ENCODE measurements at regions not wholly inside any gene's neighbourhood (a gene's known extent, or its start where the extent isn't known, plus 50 kb on each side); places are given as distances from the start of the nearest gene placed in this dataset.

GRCh38 chr1:21357161-21357560 is 66.9 kb upstream of the ECE1 start:
- no peak for TF ChIP-seq CTCF (conservative IDR thresholded peaks at IDR 0.05)
- H3K27ac ChIP-seq: no peak overlapping the region

DNA sequence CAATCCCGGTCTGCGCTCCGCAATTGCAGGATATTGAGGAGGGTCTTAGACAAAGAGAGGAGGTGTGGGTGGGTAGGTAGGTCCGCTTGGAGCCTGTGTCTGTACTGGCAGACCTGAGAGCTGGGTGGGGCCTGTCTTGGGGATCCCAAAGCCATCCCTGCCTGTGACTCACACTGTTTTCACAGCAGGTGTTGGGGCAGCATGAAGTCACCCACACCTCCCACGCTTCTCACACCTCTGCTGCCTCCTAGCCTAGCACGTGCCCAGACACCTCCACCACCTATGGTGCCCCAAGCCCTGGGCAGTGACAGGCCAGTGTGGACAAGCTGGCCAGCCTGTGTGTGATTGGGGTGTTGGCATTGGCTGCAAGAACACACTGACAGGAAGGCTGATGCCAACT is 65.7 kb upstream of the ECE1 start:
- H3K27ac ChIP-seq: no peak overlapping the region
- no peak for TF ChIP-seq CTCF (conservative IDR thresholded peaks at IDR 0.05)

DNA sequence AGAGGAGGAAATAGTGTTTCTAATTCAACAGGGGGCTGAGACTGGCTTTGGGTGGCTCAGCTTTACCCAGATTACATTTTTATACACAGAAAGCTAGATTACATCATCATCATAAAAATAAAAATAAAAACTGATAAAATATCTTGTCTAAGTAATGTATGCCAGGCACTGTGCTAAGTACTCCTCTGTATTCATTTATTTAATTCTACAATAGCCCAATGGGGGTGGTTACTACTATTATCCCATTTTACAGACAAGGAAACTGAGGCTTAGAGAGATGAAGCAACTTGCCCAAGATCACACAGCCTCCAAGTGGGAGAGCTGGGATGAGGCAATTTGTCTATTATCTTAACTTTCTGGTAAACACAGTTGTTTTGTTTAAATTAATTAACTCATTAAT is 62.3 kb upstream of the ECE1 start:
- H3K27ac ChIP-seq: no peak overlapping the region
- no peak for TF ChIP-seq CTCF (conservative IDR thresholded peaks at IDR 0.05)

DNA sequence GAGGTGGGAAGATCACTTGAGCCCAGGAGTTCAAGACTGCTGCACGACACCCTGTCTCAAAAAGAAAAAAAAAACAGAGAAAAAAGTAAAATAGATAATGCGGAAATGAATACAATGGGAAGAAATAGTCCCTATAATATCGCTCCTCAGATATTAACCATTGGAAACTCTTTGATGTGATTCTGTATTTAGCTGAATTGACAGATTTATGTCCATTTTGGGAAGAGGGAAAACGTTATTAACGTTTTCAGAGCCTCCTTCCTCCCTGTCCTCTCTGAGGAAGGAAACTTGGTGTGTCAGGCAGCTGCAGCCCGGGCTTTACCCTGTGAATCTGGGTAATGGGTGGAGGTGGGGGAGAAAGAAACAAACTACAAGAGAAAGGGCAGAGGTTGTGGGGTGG is 61.6 kb upstream of the ECE1 start:
- H3K27ac ChIP-seq: no peak overlapping the region
- no peak for TF ChIP-seq CTCF (conservative IDR thresholded peaks at IDR 0.05)

DNA sequence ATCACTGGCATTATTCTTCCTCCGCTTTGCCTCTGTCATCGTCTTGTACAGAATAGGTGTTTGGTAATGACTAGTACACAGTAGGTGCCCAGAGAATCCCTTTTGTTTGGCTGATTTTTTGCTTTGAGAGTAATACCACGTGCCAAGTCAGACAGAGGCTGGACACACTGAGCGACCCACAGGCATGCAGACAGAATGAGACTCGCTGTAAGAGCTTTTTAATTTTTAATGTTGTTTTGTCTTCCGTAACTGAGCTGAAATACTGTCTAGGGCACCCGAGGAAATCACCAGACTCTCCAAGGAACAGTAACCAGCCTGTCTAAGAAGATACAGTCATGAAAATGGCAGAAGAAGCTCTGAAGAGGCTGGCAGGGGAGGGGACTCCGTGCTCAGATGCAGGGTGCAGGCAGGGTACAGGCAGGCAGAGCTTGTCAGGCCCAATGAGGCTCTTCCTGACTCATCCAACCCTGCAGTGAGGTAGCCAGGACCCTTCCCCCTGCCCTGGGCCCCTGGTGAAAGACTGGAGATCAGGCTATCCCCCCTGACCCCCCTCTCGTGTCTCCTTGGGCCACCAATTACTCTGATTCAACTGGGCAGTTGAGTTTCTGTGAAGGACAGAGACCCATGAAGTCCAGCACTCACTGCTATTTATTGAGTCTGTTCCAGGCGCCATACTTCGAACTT is 60.1 kb upstream of the ECE1 start:
- no peak overlapping the region for H3K27ac ChIP-seq
- TF ChIP-seq CTCF (conservative IDR thresholded peaks at IDR 0.05): no peak

DNA sequence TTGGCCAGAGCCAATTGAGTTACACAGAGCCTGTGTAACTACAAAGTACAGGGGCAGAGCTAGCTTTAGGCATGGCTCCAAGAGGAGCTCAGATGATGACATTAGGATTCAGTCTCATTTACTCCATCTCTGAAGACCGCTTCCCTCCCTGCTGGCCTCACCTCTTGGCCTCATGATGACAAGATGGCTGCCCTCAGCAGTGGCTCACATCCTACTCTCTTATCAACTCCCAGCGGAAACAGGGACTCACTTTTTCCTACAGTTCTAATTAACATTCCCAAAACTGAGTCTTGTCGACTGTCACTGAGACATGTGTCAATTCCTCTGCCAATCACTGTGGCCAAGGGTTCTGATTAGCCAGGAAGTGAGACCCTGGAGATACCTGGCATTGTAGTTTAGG is 59.4 kb upstream of the ECE1 start:
- H3K27ac ChIP-seq: no peak overlapping the region
- TF ChIP-seq CTCF (conservative IDR thresholded peaks at IDR 0.05): no peak

DNA sequence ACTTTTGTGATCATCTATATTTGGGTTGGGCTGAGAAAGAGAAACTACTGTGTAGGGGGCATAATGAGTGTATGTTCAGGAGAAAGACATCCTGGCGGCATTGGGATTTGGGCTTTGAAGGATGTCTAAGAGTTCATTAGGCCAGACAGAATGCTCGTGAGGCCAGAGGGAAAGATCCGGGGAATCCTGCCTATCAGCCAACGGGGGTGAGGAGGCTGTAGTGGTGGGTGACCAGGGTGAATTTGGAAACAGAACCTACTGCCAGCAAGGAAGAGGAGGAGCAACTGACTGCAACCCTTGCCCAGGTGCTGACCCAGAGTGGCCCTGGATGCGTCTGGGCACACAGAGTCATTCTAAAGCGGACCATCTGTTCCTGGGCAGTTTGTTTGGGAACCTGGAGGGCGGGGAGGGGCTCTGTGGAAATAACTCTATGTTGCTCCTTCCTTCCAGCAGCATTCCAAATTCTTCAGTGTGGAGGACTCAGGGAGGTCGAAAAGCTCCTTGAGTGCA is 56.9 kb upstream of the ECE1 start:
- TF ChIP-seq CTCF (conservative IDR thresholded peaks at IDR 0.05): no peak
- no peak overlapping the region; the same call in 1 of the 2 replicates for H3K27ac ChIP-seq

All from VCaP (cell line).